Ishikawa (cell line): ENCODE measurements at regions not wholly inside any gene's neighbourhood (a gene's known extent, or its start where the extent isn't known, plus 50 kb on each side); places are given as distances from the start of the nearest gene placed in this dataset.

Source experiments
- CEBPB ChIP-seq: IDR thresholded peaks from 2 replicates; pipeline ENCODE4 v1.6.1; 2012
- CREB1 ChIP-seq: IDR thresholded peaks from 2 replicates; pipeline ENCODE4 v1.6.1; 2012; ENCODE audit warnings: low read depth
- EGR1 ChIP-seq: IDR thresholded peaks from 2 replicates; pipeline ENCODE4 v1.6.1; 2012
- EP300 ChIP-seq: IDR thresholded peaks from 2 replicates; pipeline ENCODE4 v1.6.1; 2012; ENCODE audit warnings: borderline replicate concordance
- FOXM1 ChIP-seq: IDR thresholded peaks from 2 replicates; pipeline ENCODE4 v1.6.1; 2012; ENCODE audit warnings: low read depth, borderline replicate concordance
- MAX ChIP-seq: IDR thresholded peaks from 2 replicates; pipeline ENCODE4 v1.6.1; 2012
- NFIC ChIP-seq: IDR thresholded peaks from 2 replicates; pipeline ENCODE4 v1.6.1; 2012
- RAD21 ChIP-seq: IDR thresholded peaks from 2 replicates; pipeline ENCODE4 v1.6.1; 2012; ENCODE audit warnings: low read depth
- REST ChIP-seq: IDR thresholded peaks from 2 replicates; pipeline ENCODE4 v1.6.1; 2012; ENCODE audit warnings: low read depth, mild to moderate bottlenecking
- TAF1 ChIP-seq: IDR thresholded peaks from 2 replicates; pipeline ENCODE4 v1.6.1; 2012; ENCODE audit warnings: low read depth, mild to moderate bottlenecking
- TCF12 ChIP-seq: IDR thresholded peaks from 2 replicates; pipeline ENCODE4 v1.6.1; 2012; ENCODE audit warnings: low read depth
- TEAD4 ChIP-seq: IDR thresholded peaks from 2 replicates; pipeline ENCODE4 v1.6.1; 2012
- USF1 ChIP-seq: IDR thresholded peaks from 2 replicates; pipeline ENCODE4 v1.6.1; 2012
- YY1 ChIP-seq: IDR thresholded peaks from 2 replicates; pipeline ENCODE4 v1.6.1; 2012; ENCODE audit warnings: low read depth
- ZBTB7A ChIP-seq: IDR thresholded peaks from 2 replicates; pipeline ENCODE4 v1.6.1; 2012; ENCODE audit warnings: low read depth

- TF ChIP-seq ZBTB7A (no peak), CREB1 (no peak), TAF1 (no peak), EP300 (no peak), USF1 (no peak), TEAD4 (no peak), NFIC (no peak)
Observed at GRCh38 chr6:54716010-54716409, 130.6 kb upstream of the FAM83B start.

- no peak for TF ChIP-seq EGR1
- no peak for TF ChIP-seq NFIC
Observed at GRCh38 chr6:54716877-54717276, 129.7 kb upstream of the FAM83B start.

- TF ChIP-seq NFIC (no peak), FOXM1 (no peak), TAF1 (no peak), TEAD4 (peak; percentile 58; the same call in 1 of the 2 replicates), YY1 (no peak), USF1 (no peak), RAD21 (peak; percentile 72), TCF12 (no peak), MAX (no peak), CEBPB (no peak)
Observed at GRCh38 chr6:54717849-54718455, 128.6 kb upstream of the FAM83B start.

- TF ChIP-seq YY1 = no peak
- TF ChIP-seq CEBPB = 0 out of 2 replicates have a peak, but pooled peaks have one; percentile 5
- no peak for TF ChIP-seq TEAD4
- TF ChIP-seq MAX = no peak
- TF ChIP-seq USF1 = no peak
- TF ChIP-seq REST = no peak
- TF ChIP-seq RAD21 = no peak
- no peak for TF ChIP-seq ZBTB7A
- no peak for TF ChIP-seq EGR1
- TF ChIP-seq TCF12 = 0 out of 2 replicates have a peak, but pooled peaks have one; percentile 41
- TF ChIP-seq NFIC = peak; percentile 26; the same call in 1 of the 2 replicates
- no peak for TF ChIP-seq TAF1
- TF ChIP-seq FOXM1 = peak; percentile 64; the same call in 1 of the 2 replicates
Observed at GRCh38 chr6:54718541-54719023, 128.0 kb upstream of the FAM83B start.

- TF ChIP-seq TAF1 = no peak
- TF ChIP-seq REST = no peak
- TF ChIP-seq USF1 = no peak
- no peak for TF ChIP-seq CEBPB
- no peak for TF ChIP-seq RAD21
- TF ChIP-seq FOXM1 = no peak
- no peak for TF ChIP-seq MAX
- no peak for TF ChIP-seq TEAD4
- no peak for TF ChIP-seq ZBTB7A
- TF ChIP-seq TCF12 = no peak
- no peak for TF ChIP-seq CREB1
- TF ChIP-seq NFIC = no peak
- no peak for TF ChIP-seq YY1
- no peak for TF ChIP-seq EGR1
- TF ChIP-seq EP300 = no peak
Observed at GRCh38 chr6:54719131-54719530, 127.4 kb upstream of the FAM83B start.
